ENCODE measurements at regions not wholly inside any gene's neighbourhood (a gene's known extent, or its start where the extent isn't known, plus 50 kb on each side); places are given as distances from the start of the nearest gene placed in this dataset.

GRCh38 chr4:133968174-133968573 lies 233.4 kb downstream of the PABPC4L start:
- intact Hi-C loops (cut with DNase I): no loop called here
- Histone ChIP-seq H3K36me3 (replicated peaks in 1 of 2) (no peaks in the 10 kb centered on the region), H3K4me3 (no peak overlapping the region), H3K27ac (no peak overlapping the region), H3K9me3 (replicated peaks in 1 of 3) (no peaks in the 10 kb centered on the region), H3K27me3 (no peaks in the 10 kb centered on the region), H3K4me1 (replicated peaks in 1 of 2) (no peaks in the 10 kb centered on the region)
- 39 to 56% (median 49%) methylated on average over 3 of the region's 3 CpGs for WGBS, 4 donors
- no peak for DNase-seq
- TF ChIP-seq POLR2A (IDR thresholded peaks at IDR 0.05) (no peak), CTCF (IDR thresholded peaks at IDR 0.05) (no peak)

- WGBS, 4 donors: 85 to 100% (median 90%) methylated on average over 2 of the region's 2 CpGs
- H3K4me3 ChIP-seq: no peak overlapping the region
These were observed 240.6 kb downstream of the PABPC4L start for GRCh38 chr4:133960975-133961374.

GRCh38 chr4:133943081-133943480 lies 258.5 kb downstream of the PABPC4L start:
- no peak for DNase-seq
- intact Hi-C loops (cut with DNase I): no loop called here
- no peak for TF ChIP-seq POLR2A (IDR thresholded peaks at IDR 0.05)
- no peak for TF ChIP-seq CTCF (IDR thresholded peaks at IDR 0.05)
- H3K27me3 ChIP-seq: no peaks in the 10 kb centered on the region
- no peak overlapping the region for H3K4me3 ChIP-seq
- no peak overlapping the region for H3K27ac ChIP-seq
- H3K9me3 ChIP-seq (replicated peaks in 1 of 3): no peaks in the 10 kb centered on the region
- H3K36me3 ChIP-seq (replicated peaks in 1 of 2): no peaks in the 10 kb centered on the region
- H3K4me1 ChIP-seq (replicated peaks in 1 of 2): no peaks in the 10 kb centered on the region
- WGBS, 4 donors: 50 to 68% (median 62%) methylated on average over 1 of the region's 1 CpG

More at GRCh38 chr4:133960975-133961374, 240.6 kb downstream of the PABPC4L start:
- intact Hi-C loops (cut with DNase I): no loop called here
- Histone ChIP-seq H3K36me3 (replicated peaks in 1 of 2) (no peaks in the 10 kb centered on the region), H3K4me1 (replicated peaks in 1 of 2) (no peaks in the 10 kb centered on the region), H3K9me3 (replicated peaks in 1 of 3) (no peaks in the 10 kb centered on the region), H3K27me3 (no peaks in the 10 kb centered on the region), H3K27ac (no peak overlapping the region)
- no peak for DNase-seq
- TF ChIP-seq CTCF (IDR thresholded peaks at IDR 0.05): no peak
- no peak for TF ChIP-seq POLR2A (IDR thresholded peaks at IDR 0.05)

GRCh38 chr4:133938061-133938460 lies 263.5 kb downstream of the PABPC4L start:
- Histone ChIP-seq H3K4me1 (replicated peaks in 1 of 2) (no peaks in the 10 kb centered on the region), H3K36me3 (replicated peaks in 1 of 2) (no peaks in the 10 kb centered on the region), H3K27ac (no peak overlapping the region), H3K9me3 (replicated peaks in 1 of 3) (no peaks in the 10 kb centered on the region), H3K27me3 (no peaks in the 10 kb centered on the region), H3K4me3 (no peak overlapping the region)
- TF ChIP-seq POLR2A (IDR thresholded peaks at IDR 0.05) (no peak), CTCF (IDR thresholded peaks at IDR 0.05) (no peak)
- intact Hi-C loops (cut with DNase I): no loop called here
- DNase-seq: no peak

Data from adrenal gland (tissue), 9 donors.